ENCODE measurements at regions not wholly inside any gene's neighbourhood (a gene's known extent, or its start where the extent isn't known, plus 50 kb on each side); places are given as distances from the start of the nearest gene placed in this dataset.

DNA sequence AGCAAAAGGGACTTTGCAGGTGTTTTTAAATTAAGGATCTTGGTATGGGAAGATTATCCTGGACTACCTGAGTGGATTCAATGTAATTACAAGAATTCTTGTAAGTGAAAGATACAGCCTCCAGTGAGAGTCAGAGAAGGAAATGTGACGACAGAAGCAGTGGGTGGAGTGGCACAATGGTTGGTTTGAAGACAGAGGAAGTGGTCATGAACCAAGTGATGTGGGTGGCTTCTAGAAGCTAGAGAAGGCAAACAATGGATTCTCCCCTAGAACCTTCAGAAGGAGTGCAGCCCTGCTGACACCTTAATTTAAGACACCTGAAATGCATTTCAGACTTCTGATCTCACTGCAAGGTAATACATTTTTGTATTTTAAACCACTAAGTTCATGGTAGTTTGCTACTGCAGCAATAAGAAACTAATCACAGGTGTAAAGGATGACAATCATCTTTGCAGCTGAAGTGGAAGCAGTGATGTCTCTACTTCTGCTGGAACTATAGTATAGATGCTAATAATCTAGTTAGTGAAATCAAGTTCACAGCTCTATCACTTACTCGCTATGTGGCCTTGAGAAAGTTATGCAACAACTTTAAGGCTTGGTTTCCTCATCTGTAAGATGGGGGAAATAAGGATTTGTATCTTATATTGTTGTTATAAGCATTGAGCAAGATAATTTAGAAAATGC, 403.4 kb upstream of the SUCLG2 start:
- DNase-seq (ENCODE audit: low spot score), result no peak

DNA sequence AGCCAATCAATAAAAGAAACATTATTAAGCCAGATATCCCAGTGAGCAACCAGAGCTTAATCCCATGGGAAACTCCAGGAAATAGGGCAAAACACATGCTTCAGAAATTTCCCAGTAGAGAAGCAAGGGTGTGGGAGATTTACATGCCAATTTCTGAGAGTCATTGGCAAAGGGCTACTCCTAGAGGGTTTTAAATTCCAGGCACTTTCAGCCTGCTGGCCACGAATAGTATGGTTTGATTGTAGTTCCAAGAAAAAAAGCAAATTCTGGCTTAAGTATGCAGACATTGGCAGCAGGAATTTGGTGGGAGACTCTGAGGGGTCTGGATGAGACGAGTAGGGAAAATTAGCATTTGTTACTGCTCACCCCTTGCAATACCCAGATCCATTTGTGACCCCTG, 402.1 kb upstream of the SUCLG2 start:
- DNase-seq (ENCODE audit: low spot score), result no peak

DNA sequence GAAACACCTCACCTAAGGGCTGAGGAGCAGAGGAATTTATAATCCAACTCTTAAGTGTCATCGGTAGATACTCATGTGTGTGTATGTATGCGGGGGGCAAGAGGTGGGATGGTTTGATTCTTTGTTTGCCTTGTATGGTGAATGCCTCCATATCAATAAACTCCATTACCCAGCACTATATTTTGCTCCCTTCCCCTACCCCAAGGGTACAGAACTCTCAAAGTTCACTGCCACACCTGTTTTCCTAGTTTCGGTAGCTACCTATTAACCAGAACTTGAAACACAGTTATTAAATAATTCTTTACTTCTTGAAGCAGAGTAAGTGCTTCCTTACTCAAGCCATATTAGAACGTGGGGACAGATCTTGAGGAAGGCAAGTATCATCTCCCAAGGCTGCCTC, 400.8 kb upstream of the SUCLG2 start:
- no peak for DNase-seq (ENCODE audit: low spot score)

DNA sequence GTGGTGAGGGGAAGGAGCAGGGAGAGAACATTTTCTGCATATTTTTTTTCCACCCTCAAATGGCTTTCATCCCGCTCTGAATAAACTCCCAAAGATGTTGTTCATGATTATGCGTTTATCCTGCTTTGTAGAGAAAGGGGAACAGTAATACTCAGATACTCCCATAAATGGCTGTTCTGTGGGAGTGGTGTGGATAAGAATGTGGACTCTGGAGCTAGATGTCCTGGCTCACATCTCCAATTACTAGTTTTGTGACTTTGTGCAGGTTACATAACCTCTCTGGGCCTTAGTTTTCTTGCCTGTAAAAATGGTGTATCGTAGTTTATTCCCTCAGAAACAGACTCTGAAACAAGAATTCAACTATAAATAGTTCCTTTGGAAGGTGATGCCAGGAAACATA, 395.4 kb upstream of the SUCLG2 start:
- no peak for DNase-seq (ENCODE audit: low spot score)

DNA sequence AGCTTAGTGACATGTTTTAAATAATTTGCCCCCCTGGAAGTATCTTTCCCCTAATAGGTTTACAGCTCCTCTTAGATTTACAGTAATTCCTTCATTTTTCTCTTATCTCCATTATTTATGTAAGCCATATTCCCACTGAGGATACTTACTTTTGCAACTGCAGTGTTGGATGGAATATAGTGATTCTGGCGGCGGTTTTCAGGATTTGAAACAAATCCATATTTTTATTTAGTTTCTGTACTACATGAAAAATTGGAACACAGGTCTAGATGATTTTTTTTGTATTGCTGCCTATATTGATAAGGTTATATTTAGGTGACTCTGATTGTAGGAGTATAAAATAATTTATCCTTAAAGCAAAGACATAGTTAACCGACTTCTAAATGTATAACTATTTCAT, 391.6 kb upstream of the SUCLG2 start:
- no peak for DNase-seq (ENCODE audit: low spot score)

DNA sequence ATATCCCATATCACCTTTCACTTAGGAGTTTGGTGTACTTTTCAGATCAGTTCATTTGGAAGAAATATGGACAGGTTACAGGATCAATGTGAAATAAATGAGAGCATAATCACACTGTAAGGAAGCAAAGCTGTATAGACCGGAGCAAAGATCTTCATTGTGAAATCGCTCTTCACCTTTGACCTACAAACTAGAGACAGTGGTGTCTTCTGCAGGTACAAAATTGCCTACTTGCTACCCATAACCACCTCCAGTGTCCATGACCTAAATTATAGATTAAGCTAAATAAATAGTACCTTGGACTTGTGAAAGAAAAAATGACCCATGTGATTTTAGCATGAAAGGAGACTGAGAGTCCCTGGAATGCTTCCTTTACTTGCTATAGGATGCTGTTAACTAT, 379.5 kb upstream of the SUCLG2 start:
- no peak for DNase-seq (ENCODE audit: low spot score)

DNA sequence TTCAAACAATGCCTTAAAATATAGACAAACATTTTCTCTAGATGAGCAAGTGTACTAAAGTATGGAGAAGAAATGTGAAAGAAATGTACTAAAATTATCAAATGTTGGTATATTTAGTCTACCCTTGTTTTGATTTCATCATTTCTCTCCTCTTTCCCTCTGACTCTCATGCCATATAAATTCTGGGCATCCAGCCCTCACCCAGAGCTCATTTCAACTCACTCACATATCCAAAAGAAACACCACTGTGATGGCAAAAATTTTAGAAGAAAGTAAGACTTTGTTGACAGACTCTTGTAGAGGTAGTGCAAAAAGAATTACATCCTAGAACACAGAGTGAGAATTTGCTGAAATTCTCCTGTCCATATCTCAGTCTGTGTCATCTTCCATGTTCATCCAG, 377.8 kb upstream of the SUCLG2 start:
- DNase-seq (ENCODE audit: low spot score), result no peak

DNA sequence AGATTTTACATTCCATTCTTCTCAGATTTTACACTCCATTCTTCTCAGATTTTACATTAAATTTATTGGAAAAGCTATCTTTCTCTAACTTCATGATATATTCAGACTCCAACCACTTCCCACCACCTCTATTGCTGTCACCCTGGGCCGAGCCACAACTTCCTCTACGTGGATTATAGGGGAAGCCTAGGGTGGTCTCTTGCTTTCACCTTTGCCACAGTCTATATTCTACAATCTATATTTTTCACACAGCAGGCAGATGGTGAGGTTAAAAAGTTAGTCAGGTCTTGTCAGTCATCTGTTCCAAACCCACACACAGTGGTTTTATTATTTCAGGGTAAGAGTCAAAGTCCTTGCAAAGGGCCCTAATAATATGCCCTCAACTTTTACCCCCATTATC, 370.8 kb upstream of the SUCLG2 start:
- no peak for DNase-seq (ENCODE audit: low spot score)

DNA sequence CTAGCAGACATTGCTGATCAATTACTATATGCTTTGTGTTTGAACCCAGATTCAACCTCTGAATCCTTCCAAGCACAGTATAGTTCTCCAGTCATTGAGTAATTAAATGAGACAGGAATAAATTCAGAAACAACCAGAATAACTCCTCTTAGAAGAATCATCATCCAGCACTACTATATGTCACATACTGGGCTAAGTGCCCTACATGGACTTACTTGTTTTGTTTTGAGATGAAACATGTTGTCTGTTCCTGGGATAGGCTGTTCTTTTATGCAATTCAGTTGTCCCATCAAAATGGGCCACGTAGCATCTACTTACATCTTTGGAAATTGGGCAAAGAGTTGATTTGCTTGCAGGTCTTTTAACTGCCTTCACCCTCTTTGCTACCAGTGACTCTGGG, 365.5 kb upstream of the SUCLG2 start:
- DNase-seq (ENCODE audit: low spot score), result no peak

DNA sequence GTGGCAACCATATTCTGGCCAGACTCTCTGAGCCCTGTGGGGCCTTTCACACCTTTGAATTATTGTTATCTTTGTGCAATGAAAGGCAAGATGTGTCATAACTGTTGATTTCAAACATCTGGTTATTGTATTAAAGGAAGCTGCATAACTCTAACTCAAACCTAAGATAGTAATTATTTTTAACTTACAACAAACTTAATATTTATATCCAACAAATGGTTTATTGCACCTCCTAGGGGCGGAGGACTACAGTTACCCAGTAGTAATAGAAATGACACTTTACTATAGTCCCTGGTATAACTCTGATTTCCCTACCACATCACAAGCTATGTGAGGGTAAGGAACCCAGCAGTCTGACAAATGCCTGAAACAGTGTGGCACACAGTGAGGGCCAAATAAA, 363.9 kb upstream of the SUCLG2 start:
- DNase-seq (ENCODE audit: low spot score), result no peak

DNA sequence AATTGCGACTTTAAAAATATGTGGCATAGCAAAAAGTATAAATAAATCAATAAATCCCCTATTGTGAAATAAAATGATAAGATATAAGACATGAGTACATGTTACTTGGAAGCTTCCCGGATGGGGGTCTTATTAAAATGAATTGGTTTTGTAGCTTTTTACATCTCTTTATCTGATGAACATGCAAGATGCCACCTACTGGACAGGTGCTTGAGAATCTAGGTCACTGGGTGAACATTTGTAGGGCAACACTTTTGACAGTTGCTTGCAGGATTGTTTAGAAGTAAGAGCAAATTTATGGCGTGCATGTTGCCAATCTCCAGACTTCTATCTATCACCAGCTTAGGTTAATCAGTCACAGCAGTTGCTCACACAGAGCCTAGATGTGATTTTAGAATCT, 362.7 kb upstream of the SUCLG2 start:
- no peak for DNase-seq (ENCODE audit: low spot score)

DNA sequence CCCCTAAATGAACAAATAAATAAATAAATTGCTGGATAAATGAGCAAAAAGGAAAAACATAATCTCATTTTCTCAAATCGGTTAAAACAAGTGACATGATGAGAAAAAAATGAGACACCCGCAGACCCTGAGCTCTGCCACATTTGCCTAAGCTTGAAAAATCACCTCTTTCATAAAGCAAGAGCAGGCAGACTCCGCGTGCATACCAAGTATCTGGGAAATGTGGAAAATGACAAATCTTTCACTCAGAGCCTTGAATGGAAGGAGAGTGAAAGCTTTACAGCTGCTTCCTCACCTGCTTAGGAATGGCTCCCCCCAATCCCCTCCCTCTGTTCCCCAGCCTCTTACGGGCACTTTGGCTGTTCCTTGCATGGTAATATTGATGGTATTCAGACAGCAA, 355.5 kb upstream of the SUCLG2 start:
- DNase-seq (ENCODE audit: low spot score), result no peak

DNA sequence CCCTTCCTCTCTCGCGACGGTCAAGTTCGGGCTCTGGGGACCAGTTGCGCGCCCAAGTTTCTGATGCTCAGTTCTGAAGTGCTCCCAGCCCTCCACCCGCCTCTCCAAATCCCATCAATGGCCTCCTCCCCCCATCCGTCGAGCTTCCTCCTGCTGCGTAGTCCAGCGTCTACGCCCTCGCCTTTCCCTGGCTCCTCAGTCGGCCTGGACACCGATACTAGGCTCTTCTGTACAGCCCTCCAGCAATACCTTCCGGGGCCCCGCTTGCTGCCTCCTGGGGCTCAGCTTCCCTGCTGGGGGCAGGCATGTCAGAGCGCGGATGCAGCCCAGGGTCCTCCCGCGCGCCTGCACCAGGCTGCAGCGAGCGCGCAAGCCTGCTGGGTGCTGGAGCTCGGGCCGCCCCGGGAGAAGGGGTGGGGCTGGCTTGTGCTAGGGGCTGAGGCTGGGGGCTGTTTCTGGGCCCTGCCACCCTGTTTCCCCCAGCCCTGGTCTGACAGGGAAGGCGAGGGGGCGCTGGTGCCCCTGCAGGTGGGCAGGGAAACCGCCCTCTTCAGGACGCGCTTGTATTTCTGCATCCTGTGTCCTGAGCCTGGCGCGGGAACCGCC, 353.3 kb upstream of the SUCLG2 start:
- DNase-seq (ENCODE audit: low spot score), result no peak

DNA sequence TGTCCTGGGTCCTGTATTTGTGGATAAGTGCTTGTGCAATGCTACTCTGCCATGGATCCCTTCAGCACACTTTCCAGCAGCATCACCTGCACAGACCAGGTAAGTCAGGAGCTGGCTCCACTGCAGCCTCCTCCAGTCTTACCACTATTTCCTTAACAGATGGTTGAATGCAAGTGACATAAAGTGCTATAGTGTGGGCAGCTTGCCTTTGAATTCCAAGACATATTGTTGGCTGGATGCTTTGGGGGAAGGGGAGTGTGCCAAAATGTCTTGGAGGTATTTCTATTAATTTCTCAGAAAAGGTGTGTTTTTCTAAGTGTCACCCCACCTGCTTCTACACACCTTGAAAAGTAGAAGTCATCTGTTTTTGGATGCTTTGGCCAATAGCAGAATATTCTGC, 352.2 kb upstream of the SUCLG2 start:
- no peak for DNase-seq (ENCODE audit: low spot score)

DNA sequence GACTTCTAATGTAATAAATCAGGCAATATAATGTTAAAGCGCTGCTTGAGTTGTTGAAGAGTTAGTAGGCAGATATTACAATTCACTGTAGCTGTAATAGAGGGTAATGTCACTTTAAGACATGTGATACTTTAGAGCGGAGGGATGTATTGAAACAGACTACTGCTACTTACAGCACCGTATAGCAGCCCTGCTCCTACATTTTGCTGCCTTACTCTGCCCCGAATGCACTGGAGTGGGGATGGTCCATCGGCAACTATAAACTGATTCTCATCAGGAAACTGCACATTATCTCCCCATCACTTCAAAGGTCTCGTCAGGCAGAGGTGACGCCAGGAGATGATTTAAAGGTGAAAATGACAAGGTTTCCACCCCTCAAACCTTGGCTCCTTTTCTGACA, 349.7 kb upstream of the SUCLG2 start:
- DNase-seq (ENCODE audit: low spot score), result no peak

DNA sequence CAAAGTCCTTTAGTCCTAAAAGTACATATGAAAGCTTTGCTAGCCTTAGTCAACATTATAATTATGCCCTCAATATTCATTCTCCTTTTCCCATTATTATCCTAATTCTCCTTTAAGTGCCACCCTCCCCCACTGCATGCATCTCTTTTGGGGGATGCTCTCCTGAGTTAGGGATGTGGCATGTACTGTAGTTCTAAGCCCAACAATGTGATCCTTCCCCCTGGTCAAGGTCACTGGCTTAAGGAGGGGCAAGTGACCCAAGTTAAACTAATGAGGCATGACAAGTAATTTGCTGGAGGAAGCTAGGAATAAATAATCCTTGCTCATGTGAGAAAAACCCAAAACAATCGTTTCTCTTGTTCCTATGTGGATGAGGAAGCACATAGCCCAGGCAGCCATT, 343.9 kb upstream of the SUCLG2 start:
- DNase-seq (ENCODE audit: low spot score), result no peak

DNA sequence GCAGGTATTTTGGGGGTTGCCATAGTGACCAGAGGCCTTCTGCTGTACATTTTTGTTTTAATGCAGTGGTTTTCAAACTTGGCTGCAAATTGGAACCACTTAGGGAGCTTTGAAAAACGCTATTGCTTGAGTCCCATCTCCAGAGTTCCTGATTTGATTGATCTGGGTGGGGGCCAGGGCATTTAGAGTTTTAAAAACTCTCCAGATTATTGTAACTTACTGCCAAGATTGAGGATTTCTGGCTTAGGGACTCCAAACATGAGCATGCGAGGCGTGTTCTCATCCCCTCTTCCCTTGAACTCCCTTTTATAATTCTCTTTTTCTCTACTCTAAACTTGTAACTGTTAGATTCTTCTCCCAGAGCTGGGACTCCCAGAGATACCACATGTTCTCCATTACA, 340.8 kb upstream of the SUCLG2 start:
- no peak for DNase-seq (ENCODE audit: low spot score)

DNA sequence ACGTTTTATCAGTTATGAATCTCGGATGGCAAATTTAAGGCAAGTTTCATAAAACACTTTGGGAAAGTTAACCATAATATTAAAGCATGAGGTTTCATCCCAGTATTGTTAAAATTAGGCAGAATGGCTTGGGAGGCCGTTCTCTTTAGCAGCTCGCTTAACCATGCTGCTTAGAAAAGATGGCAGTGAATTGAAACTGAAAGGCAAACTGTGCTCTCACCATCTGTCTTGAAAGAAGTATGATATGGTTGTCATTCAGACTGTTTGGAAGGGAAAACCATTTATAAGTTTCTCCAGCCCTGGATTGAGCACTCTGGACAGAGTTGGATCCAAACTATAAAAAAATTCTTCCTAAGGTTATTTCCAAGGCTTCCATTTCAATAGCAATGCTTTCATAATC, 332.3 kb upstream of the SUCLG2 start:
- no peak for DNase-seq (ENCODE audit: low spot score)

DNA sequence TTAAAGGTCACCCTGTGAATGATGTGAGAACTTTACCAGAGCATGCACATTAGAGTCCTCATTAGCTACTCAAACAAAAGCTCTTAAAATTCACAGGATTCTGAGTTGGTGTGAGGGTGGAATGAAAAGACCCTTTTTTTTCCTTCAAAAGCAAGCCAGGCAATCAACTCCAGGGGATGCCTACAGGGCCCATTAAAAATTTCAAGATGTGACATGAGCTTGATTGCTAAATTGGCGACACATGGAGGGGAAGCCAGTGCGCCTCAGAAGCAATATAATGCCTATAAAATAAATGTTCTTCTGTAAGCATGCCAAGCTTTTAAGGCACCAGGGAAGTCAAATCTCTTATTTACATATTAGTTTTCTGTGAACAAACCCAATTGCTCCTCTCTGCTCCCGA, 328.8 kb upstream of the SUCLG2 start:
- no peak for DNase-seq (ENCODE audit: low spot score)

DNA sequence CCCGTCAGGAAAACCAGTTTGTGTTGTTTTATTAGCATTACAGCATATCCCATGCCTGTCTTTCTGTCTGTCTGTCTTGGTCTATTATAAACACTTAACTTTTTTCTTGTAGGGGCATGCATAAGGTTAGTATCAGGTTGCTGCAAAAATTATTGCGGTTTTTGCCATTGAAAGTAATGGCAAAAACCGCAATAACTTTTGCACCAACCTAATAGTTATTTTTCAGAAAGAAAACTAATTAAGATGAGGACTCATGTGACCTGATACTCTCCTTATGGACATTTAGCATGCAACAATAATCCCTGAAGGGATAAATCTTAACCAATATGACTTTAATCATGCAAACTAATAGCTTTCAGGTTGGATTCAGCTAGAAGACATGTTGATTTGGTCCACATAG, 326.7 kb upstream of the SUCLG2 start:
- DNase-seq (ENCODE audit: low spot score), result no peak

DNA sequence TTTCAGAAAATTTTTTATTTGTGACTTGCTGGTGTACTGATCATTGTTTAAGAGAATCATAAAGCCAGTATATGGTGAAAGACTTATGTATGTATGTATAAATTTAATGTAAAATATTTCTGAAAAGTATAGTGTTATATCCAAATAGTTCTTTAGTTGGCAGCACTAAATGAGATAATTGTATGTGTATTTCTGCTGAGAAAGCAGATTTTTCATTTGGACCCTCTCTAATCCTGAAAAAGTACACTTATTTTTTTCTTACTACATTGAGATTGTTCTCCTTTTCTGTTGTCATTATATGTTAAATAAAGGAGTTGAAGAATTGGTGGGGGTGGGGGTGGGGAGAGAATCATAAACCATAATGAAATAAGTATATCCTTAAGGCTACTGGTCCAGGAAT, 324.9 kb upstream of the SUCLG2 start:
- DNase-seq (ENCODE audit: low spot score), result no peak

DNA sequence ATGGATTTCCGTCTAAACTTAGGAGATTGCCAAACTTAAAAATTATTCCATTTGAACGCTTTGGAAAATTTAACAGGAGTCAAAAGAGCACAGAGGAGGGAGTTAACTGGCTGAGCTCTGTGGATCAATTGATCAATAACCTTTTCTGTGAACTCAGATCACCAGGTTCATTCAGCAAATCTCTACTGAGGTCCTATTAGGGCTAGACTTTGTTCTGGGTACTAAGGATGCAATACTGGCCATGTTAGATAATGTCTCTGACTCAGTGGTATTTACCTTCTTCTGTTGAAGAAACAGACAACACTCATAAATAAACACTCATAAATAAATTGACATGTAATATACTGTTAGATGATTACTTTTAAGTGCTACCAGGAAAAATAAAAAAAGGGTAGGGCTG, 323.4 kb upstream of the SUCLG2 start:
- DNase-seq (ENCODE audit: low spot score), result no peak

DNA sequence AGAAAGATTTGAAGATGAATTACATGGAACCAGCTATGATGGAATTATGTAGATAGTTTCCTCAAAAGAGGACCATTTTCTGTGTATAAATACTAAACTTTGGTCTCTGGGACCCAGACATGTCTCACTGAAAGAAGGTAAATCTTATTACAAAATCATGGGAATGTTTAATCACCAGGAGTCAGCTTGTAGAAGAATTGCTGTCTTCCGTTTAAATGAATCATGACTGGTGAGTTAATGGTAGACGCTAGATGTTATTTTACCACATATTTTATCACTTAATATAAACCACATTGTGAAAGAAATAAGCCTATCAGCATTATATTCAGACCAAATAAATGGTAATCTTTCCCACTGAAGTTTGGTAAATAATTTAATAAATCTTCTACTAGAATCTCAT, 322.3 kb upstream of the SUCLG2 start:
- no peak for DNase-seq (ENCODE audit: low spot score)

DNA sequence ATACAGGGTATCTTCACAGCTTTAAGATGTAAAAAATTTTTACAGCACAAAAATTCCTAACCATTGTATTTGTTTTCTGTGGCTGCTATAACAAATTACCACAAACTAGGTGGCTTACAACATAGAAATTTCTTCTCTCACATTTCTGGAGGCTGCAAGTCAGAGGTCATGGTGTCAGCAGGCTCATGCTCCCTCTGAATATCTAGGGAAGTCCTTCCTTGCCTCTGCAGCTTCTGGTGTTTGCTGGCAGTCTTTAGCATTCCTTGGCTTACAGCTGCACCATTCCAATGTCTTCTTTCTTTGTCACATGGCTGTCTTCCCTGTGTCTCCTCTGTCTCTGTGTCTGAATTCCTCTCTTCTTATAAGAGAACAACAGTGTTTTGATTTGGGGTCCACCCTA, 310.2 kb upstream of the SUCLG2 start:
- no peak for DNase-seq (ENCODE audit: low spot score)

DNA sequence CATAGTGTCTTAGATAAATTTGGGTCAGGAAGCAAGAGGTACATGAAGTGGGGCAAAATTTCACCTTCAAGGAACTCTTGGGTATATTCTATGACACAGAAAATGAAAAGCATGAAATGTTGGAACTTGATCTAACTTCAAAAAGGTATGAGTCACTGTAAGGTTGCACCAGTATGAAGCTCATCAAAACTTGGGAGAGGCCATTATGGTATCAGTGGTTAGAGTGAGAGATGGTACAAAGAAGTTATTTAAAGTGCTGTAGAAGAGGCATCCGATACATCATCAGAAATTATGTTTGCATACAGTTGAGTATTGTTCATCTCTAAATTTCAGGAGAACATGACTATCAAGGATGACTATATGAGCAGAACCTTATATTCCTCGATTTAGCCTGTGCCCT, 302.9 kb upstream of the SUCLG2 start:
- DNase-seq (ENCODE audit: low spot score), result no peak

Measured in NAMALWA (cell line).